HG02571 (cell line): ENCODE measurements at regions not wholly inside any gene's neighbourhood (a gene's known extent, or its start where the extent isn't known, plus 50 kb on each side); places are given as distances from the start of the nearest gene placed in this dataset.

Experiments
- ATAC-seq: cut with Tn5 transposase; IDR thresholded peaks from one replicate; pipeline ENCODE4 v1.9.1; 2021; ENCODE audit warnings: mild to moderate bottlenecking, moderate library complexity; ENCODE audit not compliant: unreplicated experiment

DNA sequence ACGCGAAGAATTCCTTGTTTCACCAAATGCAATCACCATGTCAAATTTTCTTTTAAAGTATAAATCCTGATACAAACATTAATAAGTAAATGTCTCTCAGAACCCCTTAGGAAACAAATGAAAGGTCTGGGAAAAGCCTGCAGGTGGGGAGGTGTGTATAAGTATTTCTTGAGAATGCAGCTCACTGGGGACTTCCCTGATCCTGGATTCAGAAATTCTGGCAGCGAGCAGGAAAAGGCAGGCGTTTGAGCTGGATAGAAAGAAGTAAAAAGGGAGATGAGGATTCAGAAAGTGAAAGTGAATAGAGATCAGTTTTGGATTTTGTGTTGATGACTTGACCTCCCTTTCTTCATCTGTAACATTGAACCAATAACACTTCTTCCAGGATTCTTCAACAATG, 68.3 kb upstream of the CTSC start:
- ATAC-seq, result no peak

DNA sequence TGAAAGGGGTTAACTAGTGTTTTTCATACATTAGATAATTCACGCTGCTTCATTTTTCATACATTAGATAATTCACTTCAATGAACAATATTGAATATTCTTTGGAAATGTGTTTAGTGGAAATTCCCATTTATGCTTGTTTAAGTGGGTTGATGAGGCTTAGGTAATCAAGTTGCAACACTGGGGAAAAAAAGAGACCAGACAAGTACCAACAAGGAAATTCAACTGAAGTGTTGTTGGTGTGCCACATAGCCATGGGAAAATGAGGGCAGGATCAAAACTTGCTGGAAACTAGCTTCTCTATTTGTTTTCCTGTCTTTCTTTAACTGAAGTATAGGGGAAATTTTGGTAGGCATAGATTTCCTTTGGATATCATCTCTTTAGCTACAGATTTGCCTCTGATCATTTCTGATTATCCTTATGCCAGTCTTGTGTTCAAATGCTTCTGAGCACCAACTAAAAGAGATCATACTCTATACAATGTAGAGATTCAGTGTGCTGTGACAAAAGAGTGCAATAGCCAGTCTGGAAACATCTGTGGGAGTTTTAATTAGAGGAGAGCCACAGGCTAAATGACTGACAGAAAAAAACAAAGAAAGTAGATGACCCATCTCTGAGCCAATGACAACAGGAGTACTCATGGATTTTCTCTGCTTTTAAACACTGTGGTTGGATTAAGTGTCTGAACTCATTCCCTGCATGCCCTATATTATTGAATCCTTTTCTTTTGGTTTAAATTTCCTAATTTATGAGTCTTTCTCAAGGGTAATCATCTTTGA, 67.6 kb upstream of the CTSC start:
- ATAC-seq, result no peak

DNA sequence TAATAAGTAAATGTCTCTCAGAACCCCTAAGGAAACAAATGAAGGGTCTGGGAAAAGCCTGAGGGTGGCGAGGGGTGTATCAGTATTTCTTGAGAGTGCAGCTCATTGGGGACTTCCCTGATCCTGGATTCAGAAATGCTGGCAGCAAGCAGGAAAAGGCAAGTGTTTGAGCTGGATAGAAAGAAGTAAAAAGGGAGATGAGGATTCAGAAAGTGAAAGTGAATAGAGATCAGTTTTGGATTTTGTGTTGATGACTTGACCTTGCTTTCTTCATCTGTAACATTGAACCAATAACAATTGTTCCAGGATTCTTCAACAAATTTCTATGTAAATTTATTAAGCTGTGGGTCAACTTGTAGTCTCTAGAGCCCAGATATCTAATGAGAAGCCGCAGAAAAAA, 66.9 kb upstream of the CTSC start:
- no peak for ATAC-seq

DNA sequence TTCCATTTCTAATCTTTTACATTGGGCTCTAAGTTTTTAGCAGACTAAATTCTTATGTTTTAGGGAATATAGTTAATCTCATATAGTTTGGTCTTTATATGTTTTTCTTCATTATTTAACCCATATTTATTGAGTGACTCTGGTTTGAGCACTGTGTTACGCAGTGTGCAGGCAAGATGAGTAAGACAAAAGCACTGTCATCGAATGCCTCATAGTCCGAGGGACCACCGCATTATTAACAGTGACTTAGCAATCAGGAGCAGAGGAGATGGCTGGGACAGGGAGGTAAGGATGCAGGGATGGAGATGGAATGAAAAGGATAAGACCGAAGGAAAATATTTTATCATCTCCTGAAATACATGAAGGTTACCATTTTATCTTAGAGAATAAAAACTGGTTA, 65.2 kb upstream of the CTSC start:
- no peak for ATAC-seq

DNA sequence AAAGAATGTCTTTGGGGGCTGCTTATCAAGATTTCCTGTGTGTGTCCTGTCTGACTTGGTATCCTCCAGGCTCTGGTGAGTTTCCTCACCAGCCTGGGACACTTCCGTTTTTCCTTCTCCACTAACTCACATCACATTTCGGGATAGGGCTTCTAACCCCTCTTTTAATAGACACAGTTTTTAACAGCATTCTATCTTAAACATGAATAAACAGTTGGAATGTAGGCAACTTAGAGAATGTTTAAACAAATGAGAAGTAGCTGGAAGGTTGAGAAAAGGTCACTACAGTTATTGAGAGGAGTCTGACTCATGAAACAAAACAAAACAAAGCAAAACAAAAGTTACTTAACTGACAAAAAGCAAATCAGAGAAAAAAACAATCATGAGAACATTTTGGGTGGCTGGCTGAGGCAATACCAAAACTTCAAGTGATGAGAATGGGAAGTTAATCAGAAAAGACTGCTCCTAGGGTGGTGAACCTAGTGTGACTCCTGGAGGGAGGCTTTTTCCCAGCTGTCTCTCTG, 64.7 kb upstream of the CTSC start:
- no peak for ATAC-seq

DNA sequence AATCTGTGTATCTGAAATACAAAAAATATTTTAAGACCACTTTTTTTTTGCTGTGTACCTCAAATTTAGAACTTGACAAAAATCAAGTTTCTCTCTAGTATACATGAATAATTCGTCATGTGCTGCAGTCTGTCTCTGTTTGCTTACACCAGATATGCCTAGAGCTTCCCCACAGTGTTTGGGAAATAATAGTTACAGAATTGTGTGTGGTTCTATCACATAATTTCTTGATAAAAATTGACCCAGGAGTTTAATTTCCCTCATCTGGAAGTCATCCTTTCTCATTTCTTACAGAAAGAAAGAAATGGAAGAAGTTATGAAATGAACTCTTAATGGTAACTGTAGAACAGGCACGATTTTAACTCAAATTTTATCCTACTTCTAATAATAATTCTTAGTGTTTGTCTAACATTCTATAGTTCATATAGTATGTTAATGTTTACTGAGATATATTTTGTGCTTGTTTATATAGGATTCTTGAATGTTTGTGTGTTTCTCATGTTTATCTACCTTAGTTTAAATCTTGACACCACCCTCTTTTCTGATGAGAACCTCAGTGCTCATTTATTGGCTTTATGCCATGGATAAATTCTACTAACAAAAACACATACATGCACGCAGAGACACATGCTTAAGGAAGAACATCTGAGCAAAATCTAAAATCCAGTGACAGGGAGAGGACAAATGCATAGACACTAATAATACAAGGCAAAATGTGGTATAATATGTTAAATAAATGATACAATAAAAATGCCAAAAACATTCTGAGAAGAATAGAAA, 61.4 kb upstream of the CTSC start:
- ATAC-seq, result no peak

DNA sequence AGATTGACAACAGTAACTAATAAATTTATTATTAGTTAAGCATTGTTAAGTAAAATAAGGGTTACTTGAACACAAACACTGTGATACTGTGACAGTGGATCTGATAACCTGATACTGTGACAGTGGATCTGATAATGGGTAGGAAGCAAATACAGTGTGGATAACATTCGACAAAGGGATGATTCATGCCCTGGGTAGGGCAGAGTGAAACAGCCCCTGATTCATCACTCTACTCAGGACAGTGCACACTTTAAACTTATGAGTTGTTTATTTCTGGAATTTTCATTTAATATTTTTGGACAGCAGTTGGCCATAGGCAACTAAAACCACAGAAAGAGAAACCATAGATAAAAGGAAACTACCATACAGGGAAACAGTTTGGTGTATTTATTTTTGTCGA, 60.8 kb upstream of the CTSC start:
- no peak for ATAC-seq

DNA sequence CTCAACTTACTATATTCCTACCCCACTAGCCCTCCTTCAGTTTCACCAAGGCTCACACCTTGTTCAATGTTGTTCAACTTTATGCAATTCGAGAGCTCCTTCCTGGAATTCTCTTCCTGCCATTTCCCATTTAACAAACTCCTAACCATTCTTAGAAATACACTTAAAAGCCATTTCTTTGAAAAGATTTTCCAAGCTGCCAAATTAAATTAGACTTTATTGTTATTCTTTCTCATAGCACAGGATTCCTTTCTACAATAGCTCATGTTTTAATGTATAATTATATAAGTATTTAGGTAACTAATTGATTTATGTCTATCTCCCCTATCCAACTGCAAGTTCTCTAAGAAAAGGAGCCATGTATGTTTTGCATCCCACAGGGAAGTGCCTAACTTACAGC, 52.7 kb upstream of the CTSC start:
- ATAC-seq, result no peak

DNA sequence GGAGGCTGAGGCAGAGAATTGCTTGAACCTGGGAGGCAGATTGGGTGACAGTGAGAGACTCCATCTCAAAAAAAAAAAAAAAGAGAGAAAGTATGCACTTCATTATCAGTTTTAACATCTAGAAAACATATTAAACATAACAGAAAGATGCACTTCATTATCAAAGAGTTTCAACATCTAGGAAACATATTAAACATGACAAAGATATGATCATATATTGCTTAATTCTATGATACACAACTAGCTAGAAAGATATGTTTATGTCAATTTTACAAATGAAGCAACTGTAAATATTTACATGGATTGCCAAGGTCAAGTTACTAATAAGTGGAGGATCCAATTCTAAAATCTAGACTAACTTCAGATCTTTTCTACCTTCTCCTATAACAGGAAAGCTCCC, 50.4 kb upstream of the CTSC start:
- no peak for ATAC-seq
